ENCODE measurements at regions not wholly inside any gene's neighbourhood (a gene's known extent, or its start where the extent isn't known, plus 50 kb on each side); places are given as distances from the start of the nearest gene placed in this dataset.

- Histone ChIP-seq H3K4me2 (ENCODE audit: low read depth, low read length) (no peak overlapping the region), H3K56ac (ENCODE audit: extremely low read depth, insufficient read depth, low read length) (no peak overlapping the region), H3K79me1 (ENCODE audit: low read depth in 1 of 2, low read length in 2 of 2) (no peaks in the 10 kb centered on the region), H4K8ac (ENCODE audit: low read depth in 2 of 2, low read length in 2 of 2) (no peak overlapping the region), H2AFZ (replicated peaks; ENCODE audit: low read length, poor library complexity) (no peak overlapping the region), H3K4me3 (ENCODE audit: insufficient read depth, low read depth, low read length) (no peak overlapping the region), H2BK20ac (ENCODE audit: low read depth, low read length) (no peak overlapping the region), H4K5ac (ENCODE audit: low read depth, low read length) (no peak overlapping the region), H3K23ac (ENCODE audit: low read depth, low read length) (no peak overlapping the region), H3K18ac (ENCODE audit: low read depth, low read length) (no peak overlapping the region), H3K27me3 (ENCODE audit: control insufficient read depth, insufficient read depth, low read length) (no peaks in the 10 kb centered on the region), H3K9me1 (ENCODE audit: insufficient read depth, low read length) (no peaks in the 10 kb centered on the region), H2BK120ac (ENCODE audit: low read depth, low read length) (no peak overlapping the region), H2AK5ac (ENCODE audit: low read depth, low read length) (no peak overlapping the region), H3K9me3 (ENCODE audit: control insufficient read depth, insufficient read depth, low read length) (no peaks in the 10 kb centered on the region), H3K36me3 (ENCODE audit: control insufficient read depth, insufficient read depth, low read length) (no peaks in the 10 kb centered on the region), H4K91ac (ENCODE audit: insufficient read depth, low read depth, low read length) (no peak overlapping the region), H3K9ac (ENCODE audit: low read depth, low read length) (no peak overlapping the region), H3K14ac (replicated peaks; ENCODE audit: low read depth, low read length) (no peak overlapping the region), H2BK5ac (ENCODE audit: low read depth, low read length, poor library complexity, severe bottlenecking) (no peak overlapping the region), H3K4me1 (ENCODE audit: control insufficient read depth, insufficient read depth, low read length) (no peaks in the 10 kb centered on the region), H4K20me1 (ENCODE audit: insufficient read depth, low read length) (no peaks in the 10 kb centered on the region), H2AK9ac (replicated peaks; ENCODE audit: low read depth, low read length, poor library complexity) (no peak overlapping the region), H3K27ac (ENCODE audit: insufficient read depth, low read length) (no peak overlapping the region), H3K4ac (ENCODE audit: low read depth, low read length) (no peak overlapping the region), H2BK15ac (ENCODE audit: low read depth, low read length) (no peak overlapping the region)
- POLR2A ChIA-PET (ENCODE audit: unreplicated experiment) = no interaction called here
- no peak for ATAC-seq (ENCODE audit: low read depth)
- BruUV-seq (replicated peaks) = no TSS peak
- TF ChIP-seq BHLHE40 (IDR thresholded peaks at IDR 0.05; ENCODE audit: low read depth, low read length) (no peak), RAD21 (IDR thresholded peaks at IDR 0.05; ENCODE audit: low read length) (no peak), MXI1 (IDR thresholded peaks at IDR 0.05; ENCODE audit: borderline replicate concordance, low read depth, low read length) (no peak), CHD1 (IDR thresholded peaks at IDR 0.05; ENCODE audit: low read depth, low read length) (no peak), CTCF (conservative IDR thresholded peaks at IDR 0.05; ENCODE audit: low read depth, low read length) (no peak), CEBPB (IDR thresholded peaks at IDR 0.05; ENCODE audit: low read depth, low read length) (no peak), MAZ (IDR thresholded peaks at IDR 0.05; ENCODE audit: borderline replicate concordance, low read depth, low read length) (no peak), SMC3 (IDR thresholded peaks at IDR 0.05; ENCODE audit: low read depth, low read length) (no peak), POLR2A (IDR thresholded peaks at IDR 0.05; ENCODE audit: low read depth, low read length) (no peak), MAFK (IDR thresholded peaks at IDR 0.05; ENCODE audit: low read depth, low read length) (no peak), USF2 (IDR thresholded peaks at IDR 0.05; ENCODE audit: low read depth, low read length) (no peak)
- WGBS, 2 experiments (ENCODE audit: extremely low coverage in 2 of 2, insufficient read length in 1 of 2) = no CpG with 5 or more reads among the region's 3 CpGs
- no peak for DNase-seq
- intact Hi-C loops (cut with micrococcal nuclease) = no loop called here
- in situ Hi-C loops (cut with MboI; ENCODE audit: low sequenced_read_pairs) = no loop called here
- CTCF ChIA-PET = no interaction called here
- dilution Hi-C loops (cut with HindIII; ENCODE audit: low sequenced_read_pairs, unreplicated experiment) = no loop called here
Measured at GRCh38 chr3:168705412-168705811, 609.7 kb upstream of the GOLIM4 start.
